ENCODE measurements at regions not wholly inside any gene's neighbourhood (a gene's known extent, or its start where the extent isn't known, plus 50 kb on each side); places are given as distances from the start of the nearest gene placed in this dataset.

- no TSS peak for BruUV-seq (replicated peaks)
- Histone ChIP-seq H3K36me3 (ENCODE audit: insufficient read depth, low read length) (no peaks in the 10 kb centered on the region), H3K27ac (ENCODE audit: low read depth, low read length, poor library complexity, severe bottlenecking) (no peak overlapping the region), H3K9me3 (ENCODE audit: low read length) (no peaks in the 10 kb centered on the region), H3K4me3 (ENCODE audit: low read depth, low read length, poor library complexity, severe bottlenecking) (no peak overlapping the region), H3K4me1 (ENCODE audit: insufficient read depth, low read length, poor library complexity, severe bottlenecking) (no peaks in the 10 kb centered on the region), H3K79me2 (ENCODE audit: insufficient read depth, low read depth, low read length) (no peaks in the 10 kb centered on the region), H2AFZ (ENCODE audit: low read length) (no peak overlapping the region), H3K4me2 (ENCODE audit: low read length) (no peak overlapping the region), H3K9me2 (ENCODE audit: insufficient read depth, low read length) (no peaks in the 10 kb centered on the region), H4K20me1 (ENCODE audit: insufficient read depth, low read length) (no peaks in the 10 kb centered on the region)
- ChIA-PET POLR2A (interaction anchor here (0.5 kb wide), 1 partner anchor 141 kb away, joined by 3 read pairs; no protein-coding TSS in a partner anchor), CTCF (ENCODE audit: unreplicated experiment) (no interaction called here)
- TF ChIP-seq CTCF (conservative IDR thresholded peaks at IDR 0.05; ENCODE audit: low read length) (no peak), EZH2phosphoT487 (IDR thresholded peaks at IDR 0.05; ENCODE audit: borderline replicate concordance, low read depth, low read length) (no peak)
- DNase-seq (ENCODE audit: low spot score), result no peak
- intact Hi-C loops (cut with micrococcal nuclease; ENCODE audit: unreplicated experiment), result loop anchor here (10.0 kb wide), 2 partner anchors 175 to 1065 kb away; no protein-coding TSS in a partner anchor
These were observed 262.0 kb downstream of the CDC5L start for GRCh38 chr6:44649365-44650025.

GRCh38 chr6:44650495-44650894 is 263.0 kb downstream of the CDC5L start:
- Histone ChIP-seq H3K27ac (ENCODE audit: low read depth, low read length, poor library complexity, severe bottlenecking) (no peak overlapping the region), H3K79me2 (ENCODE audit: insufficient read depth, low read depth, low read length) (no peaks in the 10 kb centered on the region), H3K9me3 (ENCODE audit: low read length) (no peaks in the 10 kb centered on the region), H3K4me2 (ENCODE audit: low read length) (no peak overlapping the region), H3K4me1 (ENCODE audit: insufficient read depth, low read length, poor library complexity, severe bottlenecking) (no peaks in the 10 kb centered on the region), H3K4me3 (ENCODE audit: low read depth, low read length, poor library complexity, severe bottlenecking) (no peak overlapping the region), H3K9me2 (ENCODE audit: insufficient read depth, low read length) (no peaks in the 10 kb centered on the region), H3K36me3 (ENCODE audit: insufficient read depth, low read length) (no peaks in the 10 kb centered on the region), H4K20me1 (ENCODE audit: insufficient read depth, low read length) (no peaks in the 10 kb centered on the region), H2AFZ (ENCODE audit: low read length) (no peak overlapping the region)
- TF ChIP-seq CTCF (conservative IDR thresholded peaks at IDR 0.05; ENCODE audit: low read length) (no peak), EZH2phosphoT487 (IDR thresholded peaks at IDR 0.05; ENCODE audit: borderline replicate concordance, low read depth, low read length) (no peak)
- ChIA-PET POLR2A (no interaction called here), CTCF (ENCODE audit: unreplicated experiment) (no interaction called here)
- intact Hi-C loops (cut with micrococcal nuclease; ENCODE audit: unreplicated experiment), result loop anchor here (10.0 kb wide), 2 partner anchors 176 to 1064 kb away; no protein-coding TSS in a partner anchor
- DNase-seq (ENCODE audit: low spot score), result no peak
- BruUV-seq (replicated peaks), result no TSS peak

DNA sequence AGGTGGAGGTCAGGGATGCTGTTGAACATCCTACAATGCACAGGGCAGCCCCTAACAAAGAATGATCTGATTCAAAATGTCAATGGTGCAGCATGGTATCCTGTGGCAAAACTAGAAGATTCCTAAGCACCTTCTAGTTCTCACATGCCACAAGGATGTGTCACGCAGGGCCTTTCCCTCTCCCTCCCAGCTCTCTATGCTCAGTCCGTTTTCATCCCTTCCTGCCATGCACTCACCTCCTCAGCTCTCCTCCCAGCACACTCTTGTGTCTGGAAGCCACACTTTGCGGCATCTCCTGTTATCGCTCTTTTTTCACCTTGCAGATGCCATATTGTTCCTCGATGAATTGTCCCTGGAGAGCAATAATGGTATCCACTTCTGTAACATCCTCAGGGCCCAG is 263.4 kb downstream of the CDC5L start:
- Histone ChIP-seq H3K79me2 (ENCODE audit: insufficient read depth, low read depth, low read length) (no peaks in the 10 kb centered on the region), H3K9me3 (ENCODE audit: low read length) (no peaks in the 10 kb centered on the region), H3K4me3 (ENCODE audit: low read depth, low read length, poor library complexity, severe bottlenecking) (no peak overlapping the region), H4K20me1 (ENCODE audit: insufficient read depth, low read length) (no peaks in the 10 kb centered on the region), H3K4me1 (ENCODE audit: insufficient read depth, low read length, poor library complexity, severe bottlenecking) (no peaks in the 10 kb centered on the region), H3K36me3 (ENCODE audit: insufficient read depth, low read length) (no peaks in the 10 kb centered on the region), H3K9me2 (ENCODE audit: insufficient read depth, low read length) (no peaks in the 10 kb centered on the region), H3K4me2 (ENCODE audit: low read length) (no peak overlapping the region), H2AFZ (ENCODE audit: low read length) (no peak overlapping the region), H3K27ac (ENCODE audit: low read depth, low read length, poor library complexity, severe bottlenecking) (no peak overlapping the region)
- CTCF ChIA-PET (ENCODE audit: unreplicated experiment), result no interaction called here
- intact Hi-C loops (cut with micrococcal nuclease; ENCODE audit: unreplicated experiment), result loop anchor here (10.0 kb wide), 2 partner anchors 176 to 1064 kb away; no protein-coding TSS in a partner anchor
- no peak for DNase-seq (ENCODE audit: low spot score)
- TF ChIP-seq EZH2phosphoT487 (IDR thresholded peaks at IDR 0.05; ENCODE audit: borderline replicate concordance, low read depth, low read length), result no peak
- TF ChIP-seq CTCF (conservative IDR thresholded peaks at IDR 0.05; ENCODE audit: low read length), result no peak
- POLR2A ChIA-PET, result no interaction called here
- BruUV-seq (replicated peaks), result no TSS peak
